ENCODE measurements at regions not wholly inside any gene's neighbourhood (a gene's known extent, or its start where the extent isn't known, plus 50 kb on each side); places are given as distances from the start of the nearest gene placed in this dataset.

DNA sequence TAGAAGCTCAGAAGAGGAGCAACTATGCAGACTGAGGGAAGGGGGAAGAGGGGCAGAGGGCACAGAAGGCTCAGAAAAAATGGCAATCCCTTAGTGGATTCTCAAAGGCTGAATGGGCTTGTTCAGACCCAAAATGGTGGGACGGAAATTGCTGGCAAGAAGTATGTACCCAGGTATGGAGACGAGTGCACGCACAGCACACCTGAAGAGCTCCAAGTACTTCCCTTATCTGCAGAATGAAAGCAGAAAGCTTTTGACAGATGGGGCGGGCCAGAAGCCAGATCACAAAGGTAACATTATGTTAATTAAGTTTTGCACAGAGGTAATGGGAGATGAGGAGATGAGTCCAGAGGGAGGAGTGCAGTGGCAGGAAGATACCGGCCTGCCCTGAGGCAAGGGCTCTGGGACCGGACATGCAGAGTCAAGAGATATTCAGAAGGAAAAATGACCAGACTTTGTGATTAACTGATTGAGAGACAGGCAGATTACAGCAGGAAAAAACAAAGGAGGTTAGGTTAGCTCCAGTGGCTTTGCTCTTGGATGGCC lies 138.1 kb upstream of the PIK3R1 start:
- Histone ChIP-seq H3K27ac (no peak overlapping the region), H3K4me3 (no peak overlapping the region), H3K36me3 (no peaks in the 10 kb centered on the region), H3K27me3 (no peaks in the 10 kb centered on the region), H3K9me3 (no peaks in the 10 kb centered on the region), H3K4me1 (no peaks in the 10 kb centered on the region)
- TF ChIP-seq POLR2A (IDR thresholded peaks at IDR 0.05): no peak
- intact Hi-C loops (cut with DNase I; ENCODE audit: low total_unique reads): no loop called here
- no peak for DNase-seq

DNA sequence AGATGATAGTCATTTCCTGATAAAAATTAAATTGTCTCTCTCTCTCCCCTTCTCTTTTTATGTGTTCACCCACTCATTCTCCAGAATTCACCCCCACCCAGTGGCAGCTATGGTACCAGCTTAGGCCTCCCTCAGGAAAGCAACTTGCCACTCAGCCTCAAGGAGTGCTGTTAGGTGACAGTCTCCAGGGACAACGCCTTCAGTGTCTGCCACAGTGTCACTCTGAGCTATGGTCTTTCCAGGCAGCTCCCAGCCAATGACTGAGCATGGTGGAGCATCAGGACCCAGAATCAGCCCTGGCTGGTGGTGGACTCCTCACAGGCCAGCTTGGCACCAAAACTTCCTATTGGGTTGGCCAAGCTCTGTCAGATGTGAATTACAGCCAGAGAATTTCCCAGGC lies 140.9 kb upstream of the PIK3R1 start:
- no peak overlapping the region for H3K27ac ChIP-seq
- TF ChIP-seq POLR2A (IDR thresholded peaks at IDR 0.05): no peak
- TF ChIP-seq, protein P1, sequence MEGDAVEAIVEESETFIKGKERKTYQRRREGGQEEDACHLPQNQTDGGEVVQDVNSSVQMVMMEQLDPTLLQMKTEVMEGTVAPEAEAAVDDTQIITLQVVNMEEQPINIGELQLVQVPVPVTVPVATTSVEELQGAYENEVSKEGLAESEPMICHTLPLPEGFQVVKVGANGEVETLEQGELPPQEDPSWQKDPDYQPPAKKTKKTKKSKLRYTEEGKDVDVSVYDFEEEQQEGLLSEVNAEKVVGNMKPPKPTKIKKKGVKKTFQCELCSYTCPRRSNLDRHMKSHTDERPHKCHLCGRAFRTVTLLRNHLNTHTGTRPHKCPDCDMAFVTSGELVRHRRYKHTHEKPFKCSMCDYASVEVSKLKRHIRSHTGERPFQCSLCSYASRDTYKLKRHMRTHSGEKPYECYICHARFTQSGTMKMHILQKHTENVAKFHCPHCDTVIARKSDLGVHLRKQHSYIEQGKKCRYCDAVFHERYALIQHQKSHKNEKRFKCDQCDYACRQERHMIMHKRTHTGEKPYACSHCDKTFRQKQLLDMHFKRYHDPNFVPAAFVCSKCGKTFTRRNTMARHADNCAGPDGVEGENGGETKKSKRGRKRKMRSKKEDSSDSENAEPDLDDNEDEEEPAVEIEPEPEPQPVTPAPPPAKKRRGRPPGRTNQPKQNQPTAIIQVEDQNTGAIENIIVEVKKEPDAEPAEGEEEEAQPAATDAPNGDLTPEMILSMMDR (IDR thresholded peaks at IDR 0.05): no peak
- intact Hi-C loops (cut with DNase I; ENCODE audit: low total_unique reads): no loop called here

DNA sequence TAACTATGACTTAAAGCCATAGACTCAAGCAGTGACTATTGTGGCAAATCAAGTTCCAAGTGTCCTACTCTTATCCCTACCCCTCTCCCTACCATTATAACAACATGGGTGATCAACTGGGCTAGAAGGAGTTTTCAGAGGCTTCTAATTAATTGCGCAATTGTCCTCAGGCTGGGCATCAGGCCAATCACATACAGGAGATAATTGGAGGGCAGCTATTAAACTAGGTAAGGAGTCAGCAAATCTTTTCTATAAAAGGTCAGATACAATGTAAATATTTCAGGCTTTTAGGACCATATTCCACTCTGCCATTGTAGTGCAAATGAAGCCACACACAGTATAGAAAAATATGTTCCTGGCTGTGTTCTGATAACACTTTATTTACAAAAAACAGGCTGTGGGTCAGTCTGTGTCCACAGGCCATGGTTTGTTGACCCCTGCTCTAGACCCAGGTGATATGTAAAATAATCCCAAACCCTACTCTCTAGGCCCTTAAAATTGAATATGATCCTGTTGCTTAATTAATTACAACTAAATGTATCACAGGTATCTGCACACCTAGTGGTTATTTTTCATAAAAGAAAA lies 141.4 kb upstream of the PIK3R1 start:
- no peak overlapping the region for H3K27ac ChIP-seq
- H3K9me3 ChIP-seq: no peaks in the 10 kb centered on the region
- H3K27me3 ChIP-seq: no peaks in the 10 kb centered on the region
- intact Hi-C loops (cut with DNase I; ENCODE audit: low total_unique reads): no loop called here
- H3K4me1 ChIP-seq: no peaks in the 10 kb centered on the region
- H3K4me3 ChIP-seq: no peak overlapping the region
- no peak for TF ChIP-seq POLR2A (IDR thresholded peaks at IDR 0.05)
- TF ChIP-seq, protein P1 (IDR thresholded peaks at IDR 0.05): no peak
- H3K36me3 ChIP-seq: no peaks in the 10 kb centered on the region
- DNase-seq: peak in 1 of 2 donors; percentile 23

More for the DNA sequence above, 140.9 kb upstream of the PIK3R1 start:
- Histone ChIP-seq H3K4me1 (no peaks in the 10 kb centered on the region), H3K27me3 (no peaks in the 10 kb centered on the region), H3K9me3 (no peaks in the 10 kb centered on the region), H3K36me3 (no peaks in the 10 kb centered on the region), H3K4me3 (no peak overlapping the region)
- DNase-seq: no peak

DNA sequence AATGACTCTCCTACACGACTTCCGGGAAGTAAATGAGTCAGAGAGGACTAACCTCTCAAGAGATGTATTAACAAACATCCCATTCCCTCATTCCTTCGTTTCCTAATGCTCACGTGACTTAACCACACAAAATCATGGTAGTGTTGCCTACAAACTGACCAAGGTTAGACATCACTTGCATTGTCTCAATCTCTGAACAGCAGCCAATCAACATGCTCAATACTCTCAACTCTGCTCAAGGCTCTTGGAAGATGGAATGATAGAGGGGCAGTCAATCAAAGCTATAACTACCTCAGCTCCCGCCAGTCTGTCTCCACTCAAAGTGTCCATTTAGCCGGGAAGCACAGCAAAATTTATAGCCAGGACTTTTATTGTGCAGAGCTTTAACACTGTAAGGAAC lies 143.8 kb upstream of the PIK3R1 start:
- DNase-seq: no peak
- Histone ChIP-seq H3K4me1 (no peaks in the 10 kb centered on the region), H3K27me3 (no peaks in the 10 kb centered on the region), H3K4me3 (no peak overlapping the region), H3K27ac (peak overlapping the region in 1 of 2 donors; percentile 40), H3K36me3 (no peaks in the 10 kb centered on the region), H3K9me3 (no peaks in the 10 kb centered on the region)
- intact Hi-C loops (cut with DNase I; ENCODE audit: low total_unique reads): no loop called here
- TF ChIP-seq, protein P1 (IDR thresholded peaks at IDR 0.05): no peak
- TF ChIP-seq POLR2A (IDR thresholded peaks at IDR 0.05): no peak

DNA sequence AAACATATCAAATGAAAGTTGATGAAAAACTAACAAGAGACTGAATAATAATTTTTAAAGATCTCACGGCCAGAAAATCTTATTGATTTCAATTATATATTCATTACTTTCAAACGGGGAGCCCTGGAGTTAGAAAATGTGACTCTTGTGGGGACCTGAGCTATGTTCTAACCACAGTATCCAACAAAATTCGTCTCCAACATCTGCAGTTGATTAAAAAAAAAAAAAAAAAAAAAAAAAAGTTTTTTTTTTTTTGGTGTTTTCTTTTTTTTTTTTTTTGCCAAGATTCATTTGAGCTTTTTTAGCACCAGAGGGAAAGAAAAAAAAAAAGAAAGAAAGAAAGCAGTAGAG lies 144.3 kb upstream of the PIK3R1 start:
- intact Hi-C loops (cut with DNase I; ENCODE audit: low total_unique reads): no loop called here
- no peaks in the 10 kb centered on the region for H3K4me1 ChIP-seq
- no peaks in the 10 kb centered on the region for H3K9me3 ChIP-seq
- H3K27ac ChIP-seq: peak overlapping the region in 1 of 2 donors; percentile 46
- TF ChIP-seq, protein P1 (IDR thresholded peaks at IDR 0.05): no peak
- TF ChIP-seq POLR2A (IDR thresholded peaks at IDR 0.05): no peak
- H3K27me3 ChIP-seq: no peaks in the 10 kb centered on the region
- DNase-seq: no peak
- H3K36me3 ChIP-seq: no peaks in the 10 kb centered on the region
- H3K4me3 ChIP-seq: no peak overlapping the region

All from uterus (tissue), 3 donors.